Activated CD4-positive, alpha-beta memory T cell treated with anti-CD3 and anti-CD28 coated beads for 36 hours (primary cell): ENCODE measurements at regions not wholly inside any gene's neighbourhood (a gene's known extent, or its start where the extent isn't known, plus 50 kb on each side); places are given as distances from the start of the nearest gene placed in this dataset.
"Not testable (repeated sequence)": the region's sequence is repeated elsewhere in the genome, so short reads cannot be mapped to it uniquely, and the experiment has no call there.

ENCODE experiments used
- CTCF ChIA-PET: fragments of 350-600 bp; sonication (Branson Sonifier 250); formaldehyde crosslinking; loops from one replicate; lab custom pipeline; 2021; ENCODE audit warnings: antibody characterized with exemption, inconsistent platforms; lab: Charles Lee
- POLR2A ChIA-PET: fragments of 350-600 bp; sonication (Branson Sonifier 250); formaldehyde crosslinking; loops from one replicate; lab custom pipeline; 2021; ENCODE audit warnings: antibody characterized with exemption; lab: Charles Lee
- DNase-seq: peaks from one replicate; pipeline ENCODE4 v3.0.0-alpha.2; 2020
- H3K27ac Mint-ChIP-seq: one replicate; pipeline ENCODE4 v1.8.0; 2021; ENCODE audit warnings: mixed read lengths
- H3K27me3 Mint-ChIP-seq: one replicate; pipeline ENCODE4 v1.8.0; 2021; ENCODE audit warnings: mixed read lengths
- H3K36me3 Mint-ChIP-seq: one replicate; pipeline ENCODE4 v1.8.0; 2021; ENCODE audit warnings: mixed read lengths
- H3K4me1 Mint-ChIP-seq: one replicate; pipeline ENCODE4 v1.8.0; 2021; ENCODE audit warnings: low read depth, mixed read lengths
- H3K4me3 Mint-ChIP-seq: one replicate; pipeline ENCODE4 v1.8.0; 2021; ENCODE audit warnings: mild to moderate bottlenecking, mixed read lengths
- H3K9me3 Mint-ChIP-seq: one replicate; pipeline ENCODE4 v1.8.0; 2021; ENCODE audit warnings: mixed read lengths
- intact Hi-C: fragments of 100-400 bp; cut with micrococcal nuclease; formaldehyde crosslinking; loops from one replicate; pipeline ENCODE4 v1.15.1; 2023

DNA sequence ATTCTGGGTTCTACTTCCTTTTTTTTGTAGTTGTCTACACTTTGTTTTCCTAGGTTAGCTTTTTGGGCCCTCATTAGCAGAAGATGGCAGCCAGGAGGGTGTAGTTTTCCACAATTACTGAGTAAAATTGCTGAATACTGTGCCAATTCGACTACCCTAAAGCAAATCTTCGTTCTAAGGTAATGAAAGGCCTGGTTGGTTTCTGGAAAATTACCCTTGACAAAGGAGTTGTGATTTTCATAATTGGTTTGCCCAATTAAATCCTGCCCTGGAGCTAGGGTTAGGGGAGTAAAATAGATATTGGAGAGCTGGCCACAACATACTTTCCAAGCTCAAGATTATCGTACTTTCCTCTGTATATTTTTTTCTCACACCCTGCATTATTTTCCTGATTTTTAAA lies 293.0 kb downstream of the OXSM start:
- Mint-ChIP-seq H3K27ac (no peak overlapping the region), H3K9me3 (peaks cover 16% of the 10 kb centered on the region), H3K27me3 (no peaks in the 10 kb centered on the region), H3K4me3 (no peak overlapping the region), H3K4me1 (no peaks in the 10 kb centered on the region), H3K36me3 (no peaks in the 10 kb centered on the region)
- intact Hi-C loops, result no loop called here
- POLR2A ChIA-PET, result no interaction called here
- CTCF ChIA-PET, result no interaction called here
- no peak for DNase-seq

DNA sequence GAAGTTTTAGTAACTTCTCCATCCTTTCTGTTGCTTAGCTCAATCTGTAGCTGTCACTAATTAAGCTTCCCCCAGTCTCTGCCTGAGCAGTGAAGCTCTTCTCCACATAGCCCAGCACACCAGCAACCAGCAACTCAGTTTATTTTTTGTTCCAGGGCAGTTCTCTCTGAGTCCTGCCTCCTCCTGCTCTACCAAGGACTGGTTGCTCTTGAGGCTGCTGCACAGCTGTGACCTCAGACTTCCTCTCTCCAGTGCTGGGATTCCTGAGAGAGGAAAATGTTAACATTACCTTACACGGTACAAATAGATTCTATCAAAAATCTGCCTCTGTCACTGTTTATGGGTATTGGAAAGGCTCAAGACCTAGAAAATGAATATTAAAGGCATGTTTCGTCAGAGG lies 294.7 kb downstream of the OXSM start:
- ChIA-PET CTCF (no interaction called here), POLR2A (no interaction called here)
- Mint-ChIP-seq H3K4me3 (no peak overlapping the region), H3K27me3 (no peaks in the 10 kb centered on the region), H3K4me1 (no peaks in the 10 kb centered on the region), H3K27ac (no peak overlapping the region), H3K36me3 (no peaks in the 10 kb centered on the region), H3K9me3 (peaks cover 27% of the 10 kb centered on the region)
- intact Hi-C loops, result no loop called here
- no peak for DNase-seq

DNA sequence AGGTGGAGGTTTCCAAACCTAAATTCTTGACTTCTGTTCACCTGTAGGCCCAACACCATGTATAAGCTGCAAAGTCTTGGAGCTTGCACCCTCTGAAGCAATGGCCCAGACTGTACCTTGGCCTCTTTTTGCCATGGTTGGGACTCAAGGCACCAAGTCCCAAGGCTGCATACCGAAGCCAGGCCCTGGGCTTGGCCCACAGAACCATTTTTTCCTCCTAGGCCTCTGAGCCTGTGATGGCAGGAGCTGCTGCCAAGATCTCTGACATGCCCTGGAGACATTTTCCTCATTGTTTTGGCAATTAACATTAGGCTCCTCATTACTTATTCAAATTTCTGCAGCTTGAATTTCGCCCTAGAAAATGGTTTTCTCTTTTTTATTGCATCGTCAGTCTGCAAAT lies 297.9 kb downstream of the OXSM start:
- Mint-ChIP-seq H3K4me3 (no peak overlapping the region), H3K27me3 (no peaks in the 10 kb centered on the region), H3K27ac (no peak overlapping the region), H3K9me3 (peaks cover 27% of the 10 kb centered on the region), H3K36me3 (no peaks in the 10 kb centered on the region), H3K4me1 (no peaks in the 10 kb centered on the region)
- DNase-seq, result no peak
- CTCF ChIA-PET, result no interaction called here
- POLR2A ChIA-PET, result no interaction called here
- intact Hi-C loops, result no loop called here

DNA sequence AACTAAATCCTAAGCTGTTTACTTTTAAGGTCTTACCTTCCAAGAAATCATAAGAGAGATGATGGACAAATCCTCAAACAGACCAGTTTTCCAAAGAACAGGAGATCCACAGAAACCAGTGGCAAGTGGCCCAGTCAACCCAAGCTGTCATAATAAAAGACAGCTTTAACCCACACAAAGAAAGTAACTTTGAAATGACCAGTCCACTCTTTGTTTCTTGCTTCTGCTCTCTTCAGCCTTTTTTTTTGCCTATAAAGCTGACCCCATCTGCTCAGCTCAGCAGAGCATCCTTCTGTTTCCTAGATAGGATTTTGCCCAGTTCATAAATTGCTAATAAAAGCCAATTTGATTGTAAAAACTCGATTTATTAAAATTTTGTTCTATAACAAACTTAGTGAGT lies 299.4 kb downstream of the OXSM start:
- ChIA-PET POLR2A (no interaction called here), CTCF (no interaction called here)
- Mint-ChIP-seq H3K4me1 (no peaks in the 10 kb centered on the region), H3K4me3 (no peak overlapping the region), H3K36me3 (no peaks in the 10 kb centered on the region), H3K27me3 (no peaks in the 10 kb centered on the region), H3K27ac (no peak overlapping the region), H3K9me3 (peaks cover 33% of the 10 kb centered on the region)
- DNase-seq, result no peak
- intact Hi-C loops, result no loop called here

DNA sequence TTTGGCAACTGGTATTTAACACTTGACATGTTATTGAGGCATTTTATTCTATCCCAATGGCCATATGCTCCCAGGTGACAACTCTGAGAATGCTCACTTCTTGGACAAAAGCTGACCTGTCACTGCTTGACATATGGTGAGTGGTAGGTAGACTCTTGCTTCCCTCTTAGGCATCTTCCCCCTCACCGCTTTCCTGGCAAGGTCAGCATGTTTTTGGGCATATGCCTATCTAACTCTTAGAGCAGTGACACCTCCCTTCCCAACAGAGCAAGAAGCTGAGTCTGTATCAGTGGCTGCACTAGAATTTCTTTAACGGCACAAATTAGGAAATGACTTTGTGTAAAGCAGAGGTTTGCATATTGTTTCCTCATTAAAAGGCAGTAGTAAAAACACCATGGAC lies 300.7 kb downstream of the OXSM start:
- CTCF ChIA-PET, result no interaction called here
- Mint-ChIP-seq H3K36me3 (no peaks in the 10 kb centered on the region), H3K4me1 (no peaks in the 10 kb centered on the region), H3K9me3 (peaks cover 34% of the 10 kb centered on the region), H3K4me3 (no peak overlapping the region), H3K27ac (no peak overlapping the region), H3K27me3 (no peaks in the 10 kb centered on the region)
- POLR2A ChIA-PET, result no interaction called here
- intact Hi-C loops, result no loop called here
- no peak for DNase-seq

DNA sequence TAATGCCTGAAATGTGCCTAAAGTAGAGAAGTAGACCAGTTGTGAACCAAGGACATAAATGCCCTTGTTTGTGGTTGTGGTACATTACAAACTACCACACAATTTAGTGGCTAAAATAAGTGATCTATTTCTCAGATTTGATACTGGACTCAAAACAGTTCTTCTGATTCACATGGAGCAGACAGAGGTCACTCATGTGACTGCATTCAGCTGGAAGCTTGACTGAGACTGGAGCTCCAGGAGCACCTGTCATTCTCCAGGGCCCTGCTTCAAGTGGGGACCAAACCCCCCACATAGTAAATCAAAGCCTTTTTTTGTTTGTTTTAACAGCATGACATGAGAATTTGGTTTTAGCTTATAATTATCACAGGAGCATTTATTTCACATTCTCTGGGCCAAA lies 301.2 kb downstream of the OXSM start:
- intact Hi-C loops, result no loop called here
- Mint-ChIP-seq H3K9me3 (peaks cover 37% of the 10 kb centered on the region), H3K4me3 (no peak overlapping the region), H3K27ac (no peak overlapping the region), H3K27me3 (no peaks in the 10 kb centered on the region), H3K4me1 (no peaks in the 10 kb centered on the region), H3K36me3 (no peaks in the 10 kb centered on the region)
- ChIA-PET CTCF (no interaction called here), POLR2A (no interaction called here)
- no peak for DNase-seq

DNA sequence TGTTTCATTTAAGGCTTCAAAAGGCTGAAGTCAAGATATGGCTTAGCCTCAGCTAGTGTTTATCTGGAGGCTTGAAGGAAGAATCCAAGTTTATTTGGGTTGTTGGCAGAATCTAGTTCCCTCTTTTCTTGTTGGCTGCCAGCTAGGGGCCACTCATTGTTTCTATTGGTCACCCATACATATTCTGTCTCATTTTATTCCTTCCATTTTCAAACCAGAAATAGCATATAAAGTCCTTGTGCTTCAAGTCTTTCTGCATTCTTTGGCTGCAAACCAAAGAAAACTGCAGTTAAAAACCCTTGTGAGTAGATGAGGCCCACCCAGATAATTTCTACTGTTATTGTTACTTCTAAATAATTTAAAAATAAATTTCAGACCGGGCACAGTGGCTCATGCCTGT lies 301.7 kb downstream of the OXSM start:
- CTCF ChIA-PET, result no interaction called here
- H3K9me3 Mint-ChIP-seq, result peaks cover 37% of the 10 kb centered on the region
- no peaks in the 10 kb centered on the region for H3K27me3 Mint-ChIP-seq
- intact Hi-C loops, result no loop called here
- POLR2A ChIA-PET, result no interaction called here
- H3K4me3 Mint-ChIP-seq, result no peak overlapping the region
- H3K36me3 Mint-ChIP-seq, result peaks cover under 1% of the 10 kb centered on the region
- H3K27ac Mint-ChIP-seq, result no peak overlapping the region
- no peaks in the 10 kb centered on the region for H3K4me1 Mint-ChIP-seq
- no peak for DNase-seq

DNA sequence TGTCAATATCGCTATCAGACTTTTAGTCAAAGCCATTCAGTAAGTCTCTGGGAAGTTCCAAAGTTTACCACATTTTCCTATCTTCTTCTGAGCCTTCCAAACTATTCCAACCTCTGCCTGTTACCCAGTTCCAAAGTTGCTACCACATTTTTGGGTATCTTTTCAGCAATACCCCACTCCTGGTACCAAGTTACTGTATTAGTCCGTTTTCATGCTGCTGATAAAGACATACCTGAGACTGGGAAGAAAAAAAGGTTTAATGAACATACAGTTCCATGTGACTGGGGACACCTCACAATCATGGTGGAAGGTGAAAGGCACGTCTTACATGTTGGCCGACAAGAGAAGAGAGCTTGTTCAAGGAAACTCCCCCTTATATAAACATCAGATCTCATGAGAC lies 307.2 kb downstream of the OXSM start:
- DNase-seq, intact Hi-C loops, H3K27ac Mint-ChIP-seq, CTCF ChIA-PET, H3K4me1 Mint-ChIP-seq, H3K4me3 Mint-ChIP-seq, H3K27me3 Mint-ChIP-seq, H3K36me3 Mint-ChIP-seq, POLR2A ChIA-PET: not testable (repeated sequence)
- peaks cover 32% of the 10 kb centered on the region for H3K9me3 Mint-ChIP-seq

DNA sequence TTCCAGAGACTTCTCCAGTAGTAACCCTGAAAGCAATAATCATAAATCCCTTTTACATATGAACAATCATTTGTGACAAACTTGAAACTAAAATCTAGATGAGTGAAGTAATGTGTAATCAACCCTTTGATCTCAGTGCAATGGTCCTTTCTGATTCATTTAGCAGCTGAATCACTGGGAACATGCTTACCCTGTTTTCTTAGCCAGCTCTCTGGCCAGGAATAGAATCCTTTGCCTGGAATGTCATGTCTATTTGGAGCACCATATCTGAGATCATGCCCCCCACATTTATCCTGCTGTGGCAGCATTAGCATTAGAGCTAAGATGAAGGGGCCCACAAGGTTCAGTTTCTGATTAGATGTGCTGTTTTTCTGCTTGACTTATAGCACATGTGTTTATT lies 309.8 kb downstream of the OXSM start:
- intact Hi-C loops, result no loop called here
- Mint-ChIP-seq H3K27me3 (no peaks in the 10 kb centered on the region), H3K9me3 (peaks cover 27% of the 10 kb centered on the region), H3K4me3 (no peak overlapping the region), H3K36me3 (peaks cover 4% of the 10 kb centered on the region), H3K27ac (no peak overlapping the region), H3K4me1 (no peaks in the 10 kb centered on the region)
- DNase-seq, result no peak
- POLR2A ChIA-PET, result no interaction called here
- CTCF ChIA-PET, result no interaction called here

DNA sequence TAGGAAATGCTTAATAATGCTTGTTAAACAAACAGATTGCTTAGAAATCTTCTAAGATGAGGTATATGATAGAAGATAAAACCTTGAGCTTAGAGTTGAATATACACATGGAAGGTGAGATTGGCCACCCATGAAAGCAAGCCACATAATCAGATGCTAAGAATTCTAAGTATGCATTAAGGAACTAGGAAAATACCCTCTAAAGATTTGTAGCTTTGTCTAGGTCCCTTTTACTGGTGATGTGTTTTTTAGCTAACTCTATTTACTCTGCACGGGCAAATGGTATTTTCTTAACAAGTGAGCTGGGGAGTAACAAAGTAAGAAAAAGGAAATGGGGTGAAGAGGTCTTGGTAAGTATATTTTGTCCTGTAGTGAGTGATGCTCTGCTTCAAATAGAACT lies 310.3 kb downstream of the OXSM start:
- intact Hi-C loops, result no loop called here
- no peaks in the 10 kb centered on the region for H3K4me1 Mint-ChIP-seq
- H3K4me3 Mint-ChIP-seq, result no peak overlapping the region
- no peak overlapping the region for H3K27ac Mint-ChIP-seq
- peaks cover 4% of the 10 kb centered on the region for H3K36me3 Mint-ChIP-seq
- POLR2A ChIA-PET, result no interaction called here
- CTCF ChIA-PET, result no interaction called here
- no peak for DNase-seq
- peaks cover 27% of the 10 kb centered on the region for H3K9me3 Mint-ChIP-seq
- H3K27me3 Mint-ChIP-seq, result no peaks in the 10 kb centered on the region

DNA sequence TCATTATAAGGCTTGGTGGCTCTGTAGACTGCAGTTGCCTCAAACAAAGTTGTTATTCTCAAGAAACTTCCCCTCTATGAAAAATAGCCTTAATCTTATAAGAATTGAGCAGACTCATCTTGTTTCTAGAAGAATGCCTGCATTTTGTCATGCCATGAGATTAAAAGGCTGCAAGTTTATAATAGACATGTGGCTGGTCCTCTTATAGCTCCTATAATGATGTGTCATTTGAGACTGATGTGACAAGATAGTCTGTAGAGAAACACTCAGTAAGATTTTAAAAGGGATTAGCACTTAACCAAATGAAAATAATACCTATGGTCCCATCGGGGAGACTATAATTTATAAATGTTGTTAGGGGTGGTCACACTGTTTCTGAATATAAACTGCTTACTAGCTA lies 312.5 kb downstream of the OXSM start:
- H3K36me3 Mint-ChIP-seq, result no peaks in the 10 kb centered on the region
- no peak for DNase-seq
- no peak overlapping the region for H3K4me3 Mint-ChIP-seq
- H3K27ac Mint-ChIP-seq, result no peak overlapping the region
- ChIA-PET POLR2A (no interaction called here), CTCF (no interaction called here)
- no peaks in the 10 kb centered on the region for H3K27me3 Mint-ChIP-seq
- intact Hi-C loops, result no loop called here
- no peaks in the 10 kb centered on the region for H3K4me1 Mint-ChIP-seq
- peaks cover 10% of the 10 kb centered on the region for H3K9me3 Mint-ChIP-seq

DNA sequence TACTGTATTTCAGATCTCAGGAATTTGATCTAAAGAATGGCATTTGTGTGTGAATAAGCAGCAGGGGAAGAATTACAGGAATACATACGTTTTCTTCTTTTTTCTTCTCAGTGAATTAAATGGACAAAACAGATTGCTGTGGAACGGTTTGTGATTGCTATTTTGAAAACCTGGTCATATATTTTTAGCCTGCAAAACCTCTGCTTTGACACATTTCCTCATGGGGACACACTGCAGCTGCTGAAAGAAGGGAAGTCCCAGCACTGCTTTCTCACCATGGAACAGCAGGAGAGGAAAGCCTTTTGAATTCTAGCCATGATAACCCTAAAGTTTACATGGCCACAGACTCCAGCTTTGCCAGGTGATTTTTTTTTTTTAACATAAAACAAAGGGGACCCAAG lies 315.0 kb downstream of the OXSM start:
- Mint-ChIP-seq H3K27ac (no peak overlapping the region), H3K36me3 (no peaks in the 10 kb centered on the region), H3K4me1 (no peaks in the 10 kb centered on the region), H3K9me3 (no peaks in the 10 kb centered on the region), H3K4me3 (no peak overlapping the region), H3K27me3 (no peaks in the 10 kb centered on the region)
- ChIA-PET POLR2A (no interaction called here), CTCF (no interaction called here)
- intact Hi-C loops, result no loop called here
- no peak for DNase-seq

DNA sequence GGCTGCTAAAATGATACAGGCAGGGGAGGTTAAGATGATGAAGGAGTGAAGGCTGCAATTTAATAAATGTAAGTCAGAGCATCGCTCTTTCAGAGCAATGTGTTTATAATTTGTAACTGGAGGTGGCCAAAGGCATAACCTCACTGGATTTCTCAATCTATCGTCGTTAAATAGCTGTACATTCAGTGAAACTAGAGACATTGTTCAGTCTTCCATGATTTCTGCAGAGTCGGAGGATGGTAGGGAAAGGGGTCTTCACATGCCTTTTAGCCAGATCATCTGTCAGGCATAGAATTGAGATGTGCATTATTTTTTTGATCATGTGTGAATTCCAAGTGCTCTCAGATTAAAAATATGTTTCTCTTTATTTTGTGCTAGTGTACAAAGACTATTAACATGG lies 315.4 kb downstream of the OXSM start:
- H3K27ac Mint-ChIP-seq, result no peak overlapping the region
- no peaks in the 10 kb centered on the region for H3K4me1 Mint-ChIP-seq
- H3K4me3 Mint-ChIP-seq, result no peak overlapping the region
- CTCF ChIA-PET, result no interaction called here
- POLR2A ChIA-PET, result no interaction called here
- no peaks in the 10 kb centered on the region for H3K36me3 Mint-ChIP-seq
- intact Hi-C loops, result no loop called here
- no peak for DNase-seq
- no peaks in the 10 kb centered on the region for H3K27me3 Mint-ChIP-seq
- no peaks in the 10 kb centered on the region for H3K9me3 Mint-ChIP-seq

DNA sequence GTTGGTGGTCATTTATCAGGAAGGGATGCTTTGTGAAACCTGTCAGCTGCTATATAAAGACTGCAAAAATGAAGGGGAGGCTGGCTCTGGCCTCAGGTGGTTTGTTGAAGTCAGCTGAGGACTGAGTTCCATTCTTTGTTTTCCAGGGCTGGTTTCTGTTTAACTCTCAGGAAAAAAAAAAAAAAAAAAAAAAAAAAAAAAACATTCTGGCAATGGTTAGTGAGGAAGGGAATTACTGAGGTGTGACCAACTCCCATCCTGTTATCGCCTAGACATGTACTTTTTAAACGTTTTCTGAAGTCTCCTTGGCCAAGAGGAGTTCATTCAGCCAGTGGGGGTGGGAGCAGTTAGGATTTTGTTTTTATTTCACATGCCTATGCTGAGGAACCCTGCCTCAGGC lies 316.3 kb downstream of the OXSM start:
- no peak overlapping the region for H3K27ac Mint-ChIP-seq
- no peaks in the 10 kb centered on the region for H3K36me3 Mint-ChIP-seq
- intact Hi-C loops, result no loop called here
- ChIA-PET CTCF (no interaction called here), POLR2A (no interaction called here)
- H3K27me3 Mint-ChIP-seq, result no peaks in the 10 kb centered on the region
- DNase-seq, result no peak
- H3K4me1 Mint-ChIP-seq, result no peaks in the 10 kb centered on the region
- H3K9me3 Mint-ChIP-seq, result no peaks in the 10 kb centered on the region
- no peak overlapping the region for H3K4me3 Mint-ChIP-seq
